ENCODE measurements at regions not wholly inside any gene's neighbourhood (a gene's known extent, or its start where the extent isn't known, plus 50 kb on each side); places are given as distances from the start of the nearest gene placed in this dataset.

GRCh38 chr10:62745581-62745980 is 58.9 kb upstream of the ADO start:
- TF ChIP-seq EZH2 (IDR thresholded peaks at IDR 0.05): no peak
- TF ChIP-seq POLR2AphosphoS5 (IDR thresholded peaks at IDR 0.05; ENCODE audit: borderline replicate concordance, low read depth, low read length): no peak
